IMR-90 (cell line): ENCODE measurements at regions not wholly inside any gene's neighbourhood (a gene's known extent, or its start where the extent isn't known, plus 50 kb on each side); places are given as distances from the start of the nearest gene placed in this dataset.

ENCODE experiments used
- ATAC-seq: fragments of 200-7000 bp; cut with Tn5 transposase; 2 replicates; pipeline ENCODE4 v1.9.1; 2020; ENCODE audit warnings: low read depth, mild to moderate bottlenecking, moderate library complexity
- BruUV-seq: library from RNA; stranded (reverse); fragments of 400-500 nt; replicated peaks from 2 replicates; lab custom pipeline; 2021; lab: Mats Ljungman, UMichigan
- CTCF ChIA-PET: fragments of 300-600 bp; formaldehyde crosslinking; extraction: SDS; loops from one replicate; lab custom pipeline; 2021; ENCODE audit warnings: antibody characterized with exemption; lab: Yijun Ruan, JAX
- POLR2A ChIA-PET: fragments of 300-600 bp; sonication (Branson Sonifier 250); formaldehyde crosslinking; loops from one replicate; lab custom pipeline; 2022; ENCODE audit warnings: antibody characterized with exemption; ENCODE audit not compliant: unreplicated experiment; lab: Charles Lee
- DNase-seq: peaks from one replicate; pipeline ENCODE4 v3.0.0; 2013
- H2AFZ ChIP-seq: replicated peaks from 2 replicates; pipeline ENCODE3; 2013; ENCODE audit warnings: low read length, mild to moderate bottlenecking; ENCODE audit not compliant: poor library complexity
- H2AK5ac ChIP-seq: 2 replicates; pipeline ENCODE4 v1.6.1; 2013; ENCODE audit warnings: low read depth, low read length, inconsistent platforms
- H2AK9ac ChIP-seq: replicated peaks from 2 replicates; pipeline ENCODE3; 2013; ENCODE audit warnings: mild to moderate bottlenecking, low read depth, low read length, moderate library complexity; ENCODE audit not compliant: poor library complexity
- H2BK120ac ChIP-seq: 2 replicates; pipeline ENCODE4 v1.6.1; 2013; ENCODE audit warnings: low read depth, low read length, inconsistent platforms
- H2BK15ac ChIP-seq: 3 replicates; pipeline ENCODE4 v1.6.1; 2013; ENCODE audit warnings: low read depth, low read length, inconsistent platforms
- H2BK20ac ChIP-seq: 2 replicates; pipeline ENCODE4 v1.6.1; 2013; ENCODE audit warnings: low read depth, mild to moderate bottlenecking, inconsistent platforms, low read length, moderate library complexity
- H2BK5ac ChIP-seq: 2 replicates; pipeline ENCODE4 v1.6.1; 2013; ENCODE audit warnings: mild to moderate bottlenecking, low read depth, low read length, inconsistent platforms; ENCODE audit not compliant: poor library complexity, severe bottlenecking
- H3K14ac ChIP-seq: replicated peaks from 2 replicates; pipeline ENCODE4 v1.6.1; 2013; ENCODE audit warnings: low read depth, low read length, inconsistent platforms
- H3K18ac ChIP-seq: 2 replicates; pipeline ENCODE4 v1.6.1; 2013; ENCODE audit warnings: low read depth, low read length, control low read depth
- H3K23ac ChIP-seq: 2 replicates; pipeline ENCODE4 v1.6.1; 2013; ENCODE audit warnings: low read depth, low read length, inconsistent platforms
- H3K27ac ChIP-seq: 2 replicates; pipeline ENCODE4 v1.5.1; 2013; ENCODE audit warnings: mild to moderate bottlenecking, control low read depth, low read length; ENCODE audit not compliant: insufficient read depth
- H3K27me3 ChIP-seq: 2 replicates; pipeline ENCODE4 v1.6.1; 2013; ENCODE audit warnings: low read length; ENCODE audit not compliant: control insufficient read depth, insufficient read depth
- H3K36me3 ChIP-seq: 2 replicates; pipeline ENCODE4 v1.6.1; 2013; ENCODE audit warnings: low read length, mixed read lengths; ENCODE audit not compliant: control insufficient read depth, insufficient read depth
- H3K4ac ChIP-seq: 2 replicates; pipeline ENCODE4 v1.6.1; 2013; ENCODE audit warnings: low read depth, low read length, inconsistent platforms
- H3K4me1 ChIP-seq: 2 replicates; pipeline ENCODE4 v1.6.1; 2013; ENCODE audit warnings: low read length, mixed read lengths; ENCODE audit not compliant: control insufficient read depth, insufficient read depth
- H3K4me2 ChIP-seq: 2 replicates; pipeline ENCODE4 v1.6.1; 2013; ENCODE audit warnings: low read depth, mild to moderate bottlenecking, control low read depth, low read length, moderate library complexity
- H3K4me3 ChIP-seq: 2 replicates; pipeline ENCODE4 v1.5.1; 2013; ENCODE audit warnings: low read depth, mild to moderate bottlenecking, control low read depth, low read length, moderate library complexity; ENCODE audit not compliant: insufficient read depth
- H3K56ac ChIP-seq: 2 replicates; pipeline ENCODE4 v1.6.1; 2013; ENCODE audit warnings: low read length, inconsistent platforms; ENCODE audit not compliant: insufficient read depth; ENCODE audit errors: extremely low read depth
- H3K79me1 ChIP-seq, 2 experiments: 2 replicates each; pipeline ENCODE4 v1.6.1; 2013; ENCODE audit warnings: low read length in 2 of 2, inconsistent platforms in 1 of 2, low read depth in 1 of 2
- H3K9ac ChIP-seq: 2 replicates; pipeline ENCODE4 v1.6.1; 2013; ENCODE audit warnings: low read depth, low read length, control low read depth
- H3K9me1 ChIP-seq: 2 replicates; pipeline ENCODE4 v1.6.1; 2013; ENCODE audit warnings: low read length, inconsistent platforms; ENCODE audit not compliant: insufficient read depth
- H3K9me3 ChIP-seq: 2 replicates; pipeline ENCODE4 v1.6.1; 2013; ENCODE audit warnings: low read length; ENCODE audit not compliant: control insufficient read depth, insufficient read depth
- H4K20me1 ChIP-seq: 2 replicates; pipeline ENCODE4 v1.6.1; 2013; ENCODE audit warnings: low read length, inconsistent platforms; ENCODE audit not compliant: insufficient read depth
- H4K5ac ChIP-seq: 2 replicates; pipeline ENCODE4 v1.6.1; 2013; ENCODE audit warnings: mild to moderate bottlenecking, low read depth, low read length, control low read depth
- H4K8ac ChIP-seq, 2 experiments: 2 replicates each; pipeline ENCODE4 v1.6.1; 2013; ENCODE audit warnings: low read depth in 2 of 2, low read length in 2 of 2, control low read depth in 1 of 2, inconsistent platforms in 1 of 2
- H4K91ac ChIP-seq: 2 replicates; pipeline ENCODE4 v1.6.1; 2013; ENCODE audit warnings: low read depth, low read length, inconsistent platforms; ENCODE audit not compliant: insufficient read depth
- BHLHE40 ChIP-seq: fragments of 150-350 bp; IDR thresholded peaks from 2 replicates; pipeline ENCODE4 v1.6.1; 2016; ENCODE audit warnings: mild to moderate bottlenecking, low read depth, low read length
- CEBPB ChIP-seq: IDR thresholded peaks from 2 replicates; pipeline ENCODE4 v1.6.1; 2012; ENCODE audit warnings: low read depth, low read length, improper control_type of control experiment
- FOS ChIP-seq: fragments of 150-350 bp; IDR thresholded peaks from 2 replicates; pipeline ENCODE4 v1.6.1; 2016; ENCODE audit warnings: low read depth, low read length
- MAFK ChIP-seq: IDR thresholded peaks from 2 replicates; pipeline ENCODE4 v1.6.1; 2012; ENCODE audit warnings: low read depth, low read length, improper control_type of control experiment
- MXI1 ChIP-seq: IDR thresholded peaks from 2 replicates; pipeline ENCODE4 v1.6.1; 2012; ENCODE audit warnings: low read depth, mild to moderate bottlenecking, low read length, moderate library complexity, borderline replicate concordance
- RCOR1 ChIP-seq: IDR thresholded peaks from 2 replicates; pipeline ENCODE4 v1.6.1; 2012; ENCODE audit warnings: mild to moderate bottlenecking, low read length, improper control_type of control experiment; ENCODE audit not compliant: insufficient replicate concordance
- SMC3 ChIP-seq: fragments of 150-350 bp; IDR thresholded peaks from 2 replicates; pipeline ENCODE4 v1.6.1; 2016; ENCODE audit warnings: low read depth, mild to moderate bottlenecking, antibody characterized with exemption, low read length, moderate library complexity
- WGBS, 2 experiments: methylation state at CpG; one replicate each; pipeline versions ENCODE4 v1.1.5 to v1.1.7; 2013; ENCODE audit warnings: missing lambda C conversion rate in 2 of 2; ENCODE audit not compliant: insufficient read length in 1 of 2; ENCODE audit errors: extremely low coverage in 2 of 2; 5-methylcytosine and 5-hydroxymethylcytosine counted together
- dilution Hi-C: fragments of 300-500 bp; cut with HindIII; formaldehyde crosslinking; loops from one replicate; pipeline ENCODE4 v1.14.3; 2018; ENCODE audit warnings: low sequenced_read_pairs; ENCODE audit not compliant: unreplicated experiment
- in situ Hi-C: fragments of 300-500 bp; cut with MboI; formaldehyde crosslinking; loops from 3 replicates; pipeline ENCODE4 v1.14.3; 2019; ENCODE audit warnings: low sequenced_read_pairs, inconsistent platforms, mixed read lengths
- intact Hi-C: fragments of 100-400 bp; cut with micrococcal nuclease; formaldehyde crosslinking; loops from 2 replicates; pipeline ENCODE4 v1.10.0; 2022
- TF ChIP-seq, protein P1 (sequence below): fragments of 150-350 bp; IDR thresholded peaks from 2 replicates; pipeline ENCODE4 v1.6.1; 2017; ENCODE audit warnings: mild to moderate bottlenecking, antibody characterized with exemption, low read length, low read depth

DNA sequence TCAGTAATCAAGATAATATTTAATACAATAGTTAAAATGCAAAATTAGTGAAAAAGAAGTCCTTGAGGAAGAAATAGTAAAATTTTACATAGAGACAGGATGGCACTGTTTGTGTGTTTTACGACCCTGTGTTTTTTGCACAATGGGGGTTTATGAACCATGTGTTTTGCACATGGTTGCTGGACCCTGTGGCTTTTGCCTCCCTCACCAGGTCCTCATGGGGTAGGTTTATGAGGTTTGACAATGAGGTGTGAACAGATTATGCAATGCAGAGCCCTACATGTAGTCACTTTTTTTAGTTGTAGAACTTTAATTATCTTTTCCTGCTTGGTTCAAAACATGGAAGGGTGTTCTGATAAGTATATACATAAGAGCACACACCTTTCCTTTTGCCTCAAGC, 366.3 kb upstream of the FAR2 start:
- Histone ChIP-seq H3K9me1 (no peaks in the 10 kb centered on the region), H3K79me1 (no peaks in the 10 kb centered on the region), H2AK9ac (no peak overlapping the region), H3K56ac (no peak overlapping the region), H3K23ac (no peak overlapping the region), H3K4me1 (no peaks in the 10 kb centered on the region), H3K4me2 (no peak overlapping the region), H4K91ac (no peak overlapping the region), H3K27me3 (no peaks in the 10 kb centered on the region), H3K4me3 (no peak overlapping the region), H4K8ac (no peak overlapping the region), H3K36me3 (no peaks in the 10 kb centered on the region), H2BK5ac (no peak overlapping the region), H4K20me1 (no peaks in the 10 kb centered on the region), H3K9me3 (no peaks in the 10 kb centered on the region), H2AFZ (no peak overlapping the region), H2BK120ac (no peak overlapping the region), H2AK5ac (no peak overlapping the region), H3K4ac (no peak overlapping the region), H3K9ac (no peak overlapping the region), H3K14ac (no peak overlapping the region), H4K5ac (no peak overlapping the region), H2BK15ac (no peak overlapping the region), H3K27ac (no peak overlapping the region), H3K18ac (no peak overlapping the region), H2BK20ac (no peak overlapping the region)
- ChIA-PET POLR2A (no interaction called here), CTCF (no interaction called here)
- dilution Hi-C loops, result no loop called here
- DNase-seq (no peak), ATAC-seq (no peak)
- in situ Hi-C loops, result no loop called here
- WGBS, 2 experiments, result no CpG with 5 or more reads among the region's 1 CpG
- no TSS peak for BruUV-seq
- no peak for TF ChIP-seq BHLHE40
- TF ChIP-seq, protein P1, sequence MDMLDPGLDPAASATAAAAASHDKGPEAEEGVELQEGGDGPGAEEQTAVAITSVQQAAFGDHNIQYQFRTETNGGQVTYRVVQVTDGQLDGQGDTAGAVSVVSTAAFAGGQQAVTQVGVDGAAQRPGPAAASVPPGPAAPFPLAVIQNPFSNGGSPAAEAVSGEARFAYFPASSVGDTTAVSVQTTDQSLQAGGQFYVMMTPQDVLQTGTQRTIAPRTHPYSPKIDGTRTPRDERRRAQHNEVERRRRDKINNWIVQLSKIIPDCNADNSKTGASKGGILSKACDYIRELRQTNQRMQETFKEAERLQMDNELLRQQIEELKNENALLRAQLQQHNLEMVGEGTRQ, result no peak
- no peak for TF ChIP-seq RCOR1
- TF ChIP-seq MXI1, result no peak
- TF ChIP-seq FOS, result no peak
- no peak for TF ChIP-seq MAFK
- no peak for TF ChIP-seq SMC3
- no peak for TF ChIP-seq CEBPB
- intact Hi-C loops, result no loop called here
